ENCODE measurements at regions not wholly inside any gene's neighbourhood (a gene's known extent, or its start where the extent isn't known, plus 50 kb on each side); places are given as distances from the start of the nearest gene placed in this dataset.

GRCh38 chr11:35083181-35083430, 55.9 kb upstream of the CD44 start:
- Histone ChIP-seq H3K27ac (peak overlapping the region; percentile 42 to 84 (median 72)), H3K36me3 (no peaks in the 10 kb centered on the region), H3K4me1 (peaks cover 35 to 45% (median 40%) of the 10 kb centered on the region in 4 donors), H3K27me3 (no peaks in the 10 kb centered on the region), H3K4me3 (no peak overlapping the region), H3K9me3 (no peaks in the 10 kb centered on the region)
- no peak for DNase-seq
- 21 to 29% methylated on average over 1 to 2 of the region's 2 CpGs for WGBS, 2 donors
- peak in 1 of 2 donors; percentile 1 for ATAC-seq (ENCODE audit: low FRiP score in 2 of 2)
- TF ChIP-seq POLR2AphosphoS5 (IDR thresholded peaks at IDR 0.05) (no peak), EP300 (IDR thresholded peaks at IDR 0.05) (no peak), POLR2A (IDR thresholded peaks at IDR 0.05) (no peak), CTCF (IDR thresholded peaks at IDR 0.05) (no peak)

- DNase-seq (peak in 1 of 2 donors; percentile 71), ATAC-seq (ENCODE audit: low FRiP score in 2 of 2) (peak; percentile 83 to 85)
- H3K4me1 ChIP-seq = peaks cover 36 to 49% (median 44%) of the 10 kb centered on the region in 4 donors
- no peaks in the 10 kb centered on the region for H3K9me3 ChIP-seq
- TF ChIP-seq POLR2A (IDR thresholded peaks at IDR 0.05) (peak in 1 of 4 donors; percentile 24), EP300 (IDR thresholded peaks at IDR 0.05) (peak in 1 of 4 donors; percentile 60), POLR2AphosphoS5 (IDR thresholded peaks at IDR 0.05) (peak; percentile 24 to 43), CTCF (IDR thresholded peaks at IDR 0.05) (no peak)
- no peaks in the 10 kb centered on the region for H3K36me3 ChIP-seq
- WGBS, 2 donors = 33 to 59% methylated on average over 11 of the region's 11 CpGs
- no peak overlapping the region for H3K4me3 ChIP-seq
- peak overlapping the region; percentile 42 to 84 (median 72) for H3K27ac ChIP-seq
- no peaks in the 10 kb centered on the region for H3K27me3 ChIP-seq
These were observed 55.3 kb upstream of the CD44 start for GRCh38 chr11:35083431-35084238.

GRCh38 chr11:35084817-35085440, 54.0 kb upstream of the CD44 start:
- no peaks in the 10 kb centered on the region for H3K36me3 ChIP-seq
- no peaks in the 10 kb centered on the region for H3K27me3 ChIP-seq
- no peak for TF ChIP-seq EP300 (IDR thresholded peaks at IDR 0.05)
- no peak for DNase-seq
- H3K4me1 ChIP-seq = peaks cover 33 to 51% (median 44%) of the 10 kb centered on the region in 4 donors
- 90 to 95% methylated on average over 1 to 3 of the region's 3 CpGs for WGBS, 2 donors
- H3K4me3 ChIP-seq = no peak overlapping the region
- no peaks in the 10 kb centered on the region for H3K9me3 ChIP-seq
- no peak overlapping the region for H3K27ac ChIP-seq
- no peak for ATAC-seq (ENCODE audit: low FRiP score in 2 of 2)

- no peak for TF ChIP-seq POLR2AphosphoS5 (IDR thresholded peaks at IDR 0.05)
- TF ChIP-seq POLR2A (IDR thresholded peaks at IDR 0.05) = no peak
- TF ChIP-seq EP300 (IDR thresholded peaks at IDR 0.05) = no peak
- no peak for TF ChIP-seq CTCF (IDR thresholded peaks at IDR 0.05)
- H3K27me3 ChIP-seq = no peaks in the 10 kb centered on the region
- no peak for ATAC-seq (ENCODE audit: low FRiP score in 2 of 2)
- H3K27ac ChIP-seq = no peak overlapping the region
- peaks cover 33 to 51% (median 44%) of the 10 kb centered on the region in 4 donors for H3K4me1 ChIP-seq
- no peaks in the 10 kb centered on the region for H3K9me3 ChIP-seq
- no peak overlapping the region for H3K4me3 ChIP-seq
- 88 to 89% methylated on average over 3 to 4 of the region's 4 CpGs for WGBS, 2 donors
- DNase-seq = no peak
- no peaks in the 10 kb centered on the region for H3K36me3 ChIP-seq
These were observed 53.3 kb upstream of the CD44 start for GRCh38 chr11:35085531-35086165.

GRCh38 chr11:35087648-35088047, 51.3 kb upstream of the CD44 start:
- TF ChIP-seq POLR2AphosphoS5 (IDR thresholded peaks at IDR 0.05) (peak; percentile 26 to 63), EP300 (IDR thresholded peaks at IDR 0.05) (peak in 1 of 4 donors; percentile 15), CTCF (IDR thresholded peaks at IDR 0.05) (no peak), POLR2A (IDR thresholded peaks at IDR 0.05) (no peak)
- WGBS, 2 donors = 13 to 36% methylated on average over 1 of the region's 1 CpG
- ATAC-seq (ENCODE audit: low FRiP score in 2 of 2) = peak; percentile 23 to 43

More at GRCh38 chr11:35087648-35088047, 51.3 kb upstream of the CD44 start:
- H3K9me3 ChIP-seq = no peaks in the 10 kb centered on the region
- no peaks in the 10 kb centered on the region for H3K36me3 ChIP-seq
- H3K4me3 ChIP-seq = no peak overlapping the region
- H3K27ac ChIP-seq = peak overlapping the region in 2 of 4 donors; percentile 50 to 67
- no peaks in the 10 kb centered on the region for H3K27me3 ChIP-seq
- no peak for DNase-seq
- peaks cover 27 to 45% (median 34%) of the 10 kb centered on the region in 4 donors for H3K4me1 ChIP-seq

Data from upper lobe of left lung (tissue), 6 donors.